ENCODE measurements at regions not wholly inside any gene's neighbourhood (a gene's known extent, or its start where the extent isn't known, plus 50 kb on each side); places are given as distances from the start of the nearest gene placed in this dataset.

DNA sequence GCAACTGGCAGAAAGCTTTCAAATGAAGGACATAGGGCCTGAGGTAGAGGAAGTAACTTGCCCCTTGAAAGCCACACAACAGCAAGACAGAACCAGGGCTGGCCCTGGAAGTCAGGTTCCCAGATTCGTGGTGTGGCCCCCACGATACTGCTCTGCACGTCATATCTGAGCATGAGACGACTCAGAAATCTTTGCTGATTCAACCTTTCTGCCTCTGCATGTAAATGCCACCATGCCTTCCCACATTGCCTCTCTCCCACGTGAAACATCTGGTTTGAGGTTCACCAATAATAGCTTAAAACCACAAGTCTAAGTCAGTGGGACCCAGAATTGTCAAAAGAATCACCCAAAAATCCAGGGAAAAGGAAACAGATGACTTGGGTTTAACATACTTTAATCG is 214.0 kb upstream of the TRIB2 start:
- WGBS = 95% methylated on average over 6 of the region's 6 CpGs
- Histone ChIP-seq H3K27ac (no peak overlapping the region), H3K27me3 (replicated peaks; ENCODE audit: insufficient read depth) (no peaks in the 10 kb centered on the region), H3K9me3 (no peaks in the 10 kb centered on the region), H3K4me3 (no peak overlapping the region), H3K4me1 (replicated peaks) (no peaks in the 10 kb centered on the region), H3K36me3 (no peaks in the 10 kb centered on the region)
- TF ChIP-seq POLR2A (IDR thresholded peaks at IDR 0.05) (no peak), POLR2AphosphoS5 (IDR thresholded peaks at IDR 0.05) (no peak)
- TF ChIP-seq, protein P1, sequence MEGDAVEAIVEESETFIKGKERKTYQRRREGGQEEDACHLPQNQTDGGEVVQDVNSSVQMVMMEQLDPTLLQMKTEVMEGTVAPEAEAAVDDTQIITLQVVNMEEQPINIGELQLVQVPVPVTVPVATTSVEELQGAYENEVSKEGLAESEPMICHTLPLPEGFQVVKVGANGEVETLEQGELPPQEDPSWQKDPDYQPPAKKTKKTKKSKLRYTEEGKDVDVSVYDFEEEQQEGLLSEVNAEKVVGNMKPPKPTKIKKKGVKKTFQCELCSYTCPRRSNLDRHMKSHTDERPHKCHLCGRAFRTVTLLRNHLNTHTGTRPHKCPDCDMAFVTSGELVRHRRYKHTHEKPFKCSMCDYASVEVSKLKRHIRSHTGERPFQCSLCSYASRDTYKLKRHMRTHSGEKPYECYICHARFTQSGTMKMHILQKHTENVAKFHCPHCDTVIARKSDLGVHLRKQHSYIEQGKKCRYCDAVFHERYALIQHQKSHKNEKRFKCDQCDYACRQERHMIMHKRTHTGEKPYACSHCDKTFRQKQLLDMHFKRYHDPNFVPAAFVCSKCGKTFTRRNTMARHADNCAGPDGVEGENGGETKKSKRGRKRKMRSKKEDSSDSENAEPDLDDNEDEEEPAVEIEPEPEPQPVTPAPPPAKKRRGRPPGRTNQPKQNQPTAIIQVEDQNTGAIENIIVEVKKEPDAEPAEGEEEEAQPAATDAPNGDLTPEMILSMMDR (IDR thresholded peaks at IDR 0.05) = no peak
- DNase-seq (ENCODE audit: low spot score) = no peak
- intact Hi-C loops (cut with DNase I) = no loop called here

DNA sequence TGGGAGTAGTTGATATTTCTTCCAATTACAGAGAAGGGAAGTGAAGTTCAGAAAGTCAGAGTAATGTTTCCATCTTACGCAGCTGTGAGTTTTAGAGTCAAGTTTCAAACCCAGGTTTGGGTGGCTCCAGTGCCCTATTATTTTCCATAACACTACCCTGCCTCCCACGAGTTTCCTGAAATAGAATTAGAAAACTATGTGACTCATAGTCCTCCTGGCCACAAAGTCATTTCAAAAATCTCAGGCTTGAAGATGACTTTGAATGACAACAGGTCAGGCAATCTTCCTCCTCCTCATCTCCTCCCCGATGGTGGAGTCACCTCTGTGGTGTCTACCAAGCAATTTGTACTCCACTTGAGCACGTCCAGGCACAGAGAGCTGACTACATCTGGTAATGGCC is 212.3 kb upstream of the TRIB2 start:
- no peak for DNase-seq (ENCODE audit: low spot score)
- Histone ChIP-seq H3K36me3 (no peaks in the 10 kb centered on the region), H3K27me3 (replicated peaks; ENCODE audit: insufficient read depth) (no peaks in the 10 kb centered on the region), H3K27ac (no peak overlapping the region), H3K9me3 (no peaks in the 10 kb centered on the region), H3K4me1 (replicated peaks) (no peaks in the 10 kb centered on the region), H3K4me3 (no peak overlapping the region)
- intact Hi-C loops (cut with DNase I) = no loop called here
- no peak for TF ChIP-seq POLR2AphosphoS5 (IDR thresholded peaks at IDR 0.05)
- TF ChIP-seq, protein P1 (IDR thresholded peaks at IDR 0.05) = no peak
- TF ChIP-seq POLR2A (IDR thresholded peaks at IDR 0.05) = no peak
- 70% methylated on average over 4 of the region's 4 CpGs for WGBS

DNA sequence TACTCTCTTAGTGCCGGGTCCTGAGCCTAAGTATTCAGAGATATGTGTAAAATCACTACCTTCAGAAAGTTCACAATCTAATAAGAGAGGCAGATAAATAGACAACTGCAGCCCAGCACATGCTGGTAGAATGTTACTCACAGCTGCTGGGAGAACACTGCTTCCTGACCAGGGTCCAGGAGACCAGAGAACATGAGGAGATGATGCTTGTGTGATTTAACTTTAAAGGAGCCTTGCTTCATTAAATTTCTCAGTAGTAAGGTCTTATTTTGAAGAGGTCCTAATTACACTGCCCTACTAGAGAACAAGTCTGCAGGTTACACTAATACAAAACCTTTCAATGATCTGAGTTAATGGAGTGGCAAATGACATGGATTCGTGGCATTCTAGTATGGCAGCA is 209.9 kb upstream of the TRIB2 start:
- DNase-seq (ENCODE audit: low spot score) = no peak
- H3K27ac ChIP-seq = no peak overlapping the region
- no peaks in the 10 kb centered on the region for H3K27me3 ChIP-seq (replicated peaks; ENCODE audit: insufficient read depth)
- H3K36me3 ChIP-seq = no peaks in the 10 kb centered on the region
- H3K4me3 ChIP-seq = no peak overlapping the region
- no peak for TF ChIP-seq POLR2AphosphoS5 (IDR thresholded peaks at IDR 0.05)
- TF ChIP-seq, protein P1 (IDR thresholded peaks at IDR 0.05) = no peak
- no peak for TF ChIP-seq POLR2A (IDR thresholded peaks at IDR 0.05)
- H3K4me1 ChIP-seq (replicated peaks) = no peaks in the 10 kb centered on the region
- intact Hi-C loops (cut with DNase I) = no loop called here
- H3K9me3 ChIP-seq = no peaks in the 10 kb centered on the region
- 76% methylated on average over 2 of the region's 2 CpGs for WGBS

DNA sequence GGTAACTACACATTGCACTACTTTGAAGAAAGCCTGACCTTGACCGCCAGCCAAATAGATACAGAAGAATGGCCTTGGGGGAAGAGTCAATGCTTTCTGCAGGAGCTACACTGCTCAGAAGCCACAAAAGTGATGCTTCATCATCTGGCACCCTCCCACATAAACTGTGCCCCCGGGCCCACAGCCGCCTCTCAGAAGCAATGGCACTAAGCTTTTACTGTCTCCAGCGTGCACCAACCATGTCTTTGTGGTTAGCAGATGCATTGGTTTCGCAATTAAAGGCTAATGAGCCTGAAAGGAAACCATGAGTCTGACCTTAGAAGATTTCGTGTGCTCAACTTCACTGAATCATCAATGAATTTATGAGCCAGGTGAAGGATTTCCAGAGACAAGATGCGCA is 209.4 kb upstream of the TRIB2 start:
- Histone ChIP-seq H3K4me3 (no peak overlapping the region), H3K4me1 (replicated peaks) (no peaks in the 10 kb centered on the region), H3K27ac (no peak overlapping the region), H3K36me3 (no peaks in the 10 kb centered on the region), H3K27me3 (replicated peaks; ENCODE audit: insufficient read depth) (no peaks in the 10 kb centered on the region), H3K9me3 (no peaks in the 10 kb centered on the region)
- WGBS = 57% methylated on average over 7 of the region's 7 CpGs
- intact Hi-C loops (cut with DNase I) = no loop called here
- no peak for DNase-seq (ENCODE audit: low spot score)
- no peak for TF ChIP-seq POLR2AphosphoS5 (IDR thresholded peaks at IDR 0.05)

DNA sequence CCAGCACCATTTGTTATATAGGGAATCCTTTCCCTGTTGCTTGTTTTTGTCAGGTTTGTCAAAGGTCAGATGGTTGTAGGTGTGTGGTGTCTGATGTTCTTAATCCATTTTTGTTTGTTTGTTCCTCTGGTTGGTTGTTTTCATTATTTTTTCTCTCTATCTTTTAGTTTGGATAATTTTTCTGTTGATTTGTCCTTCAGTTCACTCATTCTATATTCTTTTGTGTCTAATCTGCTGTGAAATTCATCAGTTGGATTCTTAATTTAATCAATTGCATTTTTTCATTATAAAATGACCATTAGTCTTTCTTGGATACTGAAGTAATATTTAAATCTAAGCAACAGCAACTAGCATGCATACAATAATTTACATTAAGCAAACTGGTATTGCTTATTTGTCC is 206.7 kb upstream of the TRIB2 start:
- no peaks in the 10 kb centered on the region for H3K9me3 ChIP-seq
- H3K36me3 ChIP-seq = no peaks in the 10 kb centered on the region
- no peak for DNase-seq (ENCODE audit: low spot score)
- no peaks in the 10 kb centered on the region for H3K27me3 ChIP-seq (replicated peaks; ENCODE audit: insufficient read depth)
- H3K4me1 ChIP-seq (replicated peaks) = no peaks in the 10 kb centered on the region
- intact Hi-C loops (cut with DNase I) = no loop called here
- TF ChIP-seq, protein P1 (IDR thresholded peaks at IDR 0.05) = no peak
- no peak for TF ChIP-seq POLR2AphosphoS5 (IDR thresholded peaks at IDR 0.05)
- TF ChIP-seq POLR2A (IDR thresholded peaks at IDR 0.05) = no peak
- H3K27ac ChIP-seq = no peak overlapping the region
- H3K4me3 ChIP-seq = no peak overlapping the region
